HT-29 (cell line): ENCODE measurements at regions not wholly inside any gene's neighbourhood (a gene's known extent, or its start where the extent isn't known, plus 50 kb on each side); places are given as distances from the start of the nearest gene placed in this dataset.
A peak's percentile ranks its signal among the peaks of the same experiment; 100 is the strongest.
"Not testable (repeated sequence)": the region's sequence is repeated elsewhere in the genome, so short reads cannot be mapped to it uniquely, and the experiment has no call there.

Source experiments
- DNase-seq: peaks from one replicate; pipeline ENCODE4 v3.0.0-alpha.2; 2015; ENCODE audit warnings: low spot score

GRCh38 chrX:44785652-44786051 is 58.2 kb upstream of the DUSP21 start:
- no peak for DNase-seq

- no peak for DNase-seq
These were observed 59.6 kb upstream of the DUSP21 start for GRCh38 chrX:44784241-44784640.

- DNase-seq: no peak
These were observed 65.6 kb upstream of the DUSP21 start for GRCh38 chrX:44778254-44778653.

GRCh38 chrX:44775726-44776125 is 68.1 kb upstream of the DUSP21 start:
- no peak for DNase-seq

GRCh38 chrX:44774066-44774465 is 69.8 kb upstream of the DUSP21 start:
- DNase-seq: not testable (repeated sequence)

GRCh38 chrX:44770121-44770520 is 73.7 kb upstream of the DUSP21 start:
- DNase-seq: no peak

GRCh38 chrX:44767308-44767707 is 76.5 kb upstream of the DUSP21 start:
- DNase-seq: no peak

- no peak for DNase-seq
These were observed 78.3 kb upstream of the DUSP21 start for GRCh38 chrX:44765556-44765955.

GRCh38 chrX:44747969-44748368 is 95.9 kb upstream of the DUSP21 start:
- DNase-seq: no peak

GRCh38 chrX:44747317-44747716 is 96.5 kb upstream of the DUSP21 start:
- no peak for DNase-seq

- no peak for DNase-seq
These were observed 99.0 kb upstream of the DUSP21 start for GRCh38 chrX:44744799-44745198.

GRCh38 chrX:44742480-44743155 is 101.2 kb upstream of the DUSP21 start:
- no peak for DNase-seq

GRCh38 chrX:44741859-44742258 is 102.0 kb upstream of the DUSP21 start:
- not testable (repeated sequence) for DNase-seq

GRCh38 chrX:44741458-44741857 is 102.4 kb upstream of the DUSP21 start:
- DNase-seq: not testable (repeated sequence)

GRCh38 chrX:44735498-44735897 is 108.3 kb upstream of the DUSP21 start:
- DNase-seq: no peak

GRCh38 chrX:44733931-44734330 is 109.9 kb upstream of the DUSP21 start:
- DNase-seq: no peak

- no peak for DNase-seq
These were observed 112.7 kb upstream of the DUSP21 start for GRCh38 chrX:44731160-44731559.

GRCh38 chrX:44723426-44723825 is 120.4 kb upstream of the DUSP21 start:
- DNase-seq: no peak

GRCh38 chrX:44708470-44708869 is 135.4 kb upstream of the DUSP21 start:
- no peak for DNase-seq

GRCh38 chrX:44705817-44706551 is 137.8 kb upstream of the DUSP21 start:
- peak; percentile 29 for DNase-seq

GRCh38 chrX:44698357-44698756 is 145.5 kb upstream of the DUSP21 start:
- DNase-seq: no peak

GRCh38 chrX:44693255-44693654 is 150.6 kb upstream of the DUSP21 start:
- DNase-seq: no peak

GRCh38 chrX:44690129-44690528 is 147.5 kb upstream of the FUNDC1 start:
- no peak for DNase-seq
